ENCODE measurements at regions not wholly inside any gene's neighbourhood (a gene's known extent, or its start where the extent isn't known, plus 50 kb on each side); places are given as distances from the start of the nearest gene placed in this dataset.

- TF ChIP-seq, protein P1, sequence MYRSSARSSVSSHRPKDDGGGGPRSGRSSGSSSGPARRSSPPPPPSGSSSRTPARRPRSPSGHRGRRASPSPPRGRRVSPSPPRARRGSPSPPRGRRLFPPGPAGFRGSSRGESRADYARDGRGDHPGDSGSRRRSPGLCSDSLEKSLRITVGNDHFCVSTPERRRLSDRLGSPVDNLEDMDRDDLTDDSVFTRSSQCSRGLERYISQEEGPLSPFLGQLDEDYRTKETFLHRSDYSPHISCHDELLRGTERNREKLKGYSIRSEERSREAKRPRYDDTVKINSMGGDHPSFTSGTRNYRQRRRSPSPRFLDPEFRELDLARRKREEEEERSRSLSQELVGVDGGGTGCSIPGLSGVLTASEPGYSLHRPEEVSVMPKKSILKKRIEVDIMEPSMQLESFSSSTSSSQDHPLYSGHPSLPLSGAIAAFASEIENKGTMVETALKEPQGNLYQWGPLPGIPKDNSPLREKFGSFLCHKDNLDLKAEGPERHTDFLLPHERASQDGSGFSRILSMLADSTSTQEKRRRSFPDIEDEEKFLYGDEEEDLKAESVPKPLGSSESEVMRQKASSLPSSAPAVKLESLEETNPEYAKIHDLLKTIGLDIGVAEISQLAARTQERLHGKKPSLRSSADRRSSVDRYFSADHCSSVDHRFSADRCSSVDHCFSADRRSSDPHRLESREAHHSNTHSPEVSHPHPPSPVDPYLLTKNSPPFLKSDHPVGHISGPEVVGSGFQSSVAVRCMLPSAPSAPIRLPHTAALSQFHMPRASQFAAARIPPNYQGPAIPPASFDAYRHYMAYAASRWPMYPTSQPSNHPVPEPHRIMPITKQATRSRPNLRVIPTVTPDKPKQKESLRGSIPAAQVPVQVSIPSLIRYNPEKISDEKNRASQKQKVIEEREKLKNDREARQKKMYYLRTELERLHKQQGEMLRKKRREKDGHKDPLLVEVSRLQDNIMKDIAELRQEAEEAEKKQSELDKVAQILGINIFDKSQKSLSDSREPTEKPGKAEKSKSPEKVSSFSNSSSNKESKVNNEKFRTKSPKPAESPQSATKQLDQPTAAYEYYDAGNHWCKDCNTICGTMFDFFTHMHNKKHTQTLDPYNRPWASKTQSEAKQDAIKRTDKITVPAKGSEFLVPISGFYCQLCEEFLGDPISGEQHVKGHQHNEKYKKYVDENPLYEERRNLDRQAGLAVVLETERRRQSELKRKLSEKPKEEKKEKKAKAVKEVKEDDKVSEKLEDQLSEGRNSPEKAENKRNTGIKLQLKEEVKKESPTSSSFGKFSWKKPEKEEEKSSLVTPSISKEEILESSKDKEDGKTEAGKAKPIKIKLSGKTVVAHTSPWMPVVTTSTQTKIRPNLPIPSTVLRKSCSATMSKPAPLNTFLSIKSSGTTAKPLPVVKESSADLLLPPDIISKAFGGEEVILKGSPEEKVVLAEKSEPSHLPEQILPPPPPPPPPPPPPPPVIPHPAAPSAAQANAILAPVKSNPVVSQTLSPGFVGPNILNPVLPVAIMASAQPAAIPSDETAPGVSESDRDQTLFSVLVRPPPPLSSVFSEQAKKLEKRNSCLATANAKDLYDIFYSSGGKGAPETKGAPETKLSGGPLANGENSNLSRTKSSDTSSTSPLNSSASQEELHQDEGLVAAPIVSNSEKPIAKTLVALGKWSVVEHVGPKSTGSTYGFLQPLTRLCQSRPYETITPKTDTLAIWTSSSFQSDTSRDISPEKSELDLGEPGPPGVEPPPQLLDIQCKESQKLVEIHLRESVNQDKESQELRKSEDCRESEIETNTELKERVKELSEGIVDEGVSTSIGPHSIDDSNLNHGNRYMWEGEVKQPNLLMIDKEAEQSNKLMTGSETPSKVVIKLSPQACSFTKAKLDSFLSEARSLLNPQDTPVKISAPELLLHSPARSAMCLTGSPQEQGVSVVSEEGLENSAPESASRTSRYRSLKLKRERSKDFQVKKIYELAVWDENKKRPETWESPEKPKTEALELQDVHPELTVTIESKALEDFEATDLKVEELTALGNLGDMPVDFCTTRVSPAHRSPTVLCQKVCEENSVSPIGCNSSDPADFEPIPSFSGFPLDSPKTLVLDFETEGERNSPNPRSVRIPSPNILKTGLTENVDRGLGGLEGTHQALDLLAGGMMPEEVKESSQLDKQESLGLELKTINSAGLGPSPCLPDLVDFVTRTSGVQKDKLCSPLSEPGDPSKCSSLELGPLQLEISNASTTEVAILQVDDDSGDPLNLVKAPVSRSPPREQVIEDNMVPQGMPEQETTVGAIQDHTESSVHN (IDR thresholded peaks at IDR 0.05; ENCODE audit: borderline replicate concordance in 1 of 2, low read depth in 1 of 2): no peak
- TF ChIP-seq, protein P2, sequence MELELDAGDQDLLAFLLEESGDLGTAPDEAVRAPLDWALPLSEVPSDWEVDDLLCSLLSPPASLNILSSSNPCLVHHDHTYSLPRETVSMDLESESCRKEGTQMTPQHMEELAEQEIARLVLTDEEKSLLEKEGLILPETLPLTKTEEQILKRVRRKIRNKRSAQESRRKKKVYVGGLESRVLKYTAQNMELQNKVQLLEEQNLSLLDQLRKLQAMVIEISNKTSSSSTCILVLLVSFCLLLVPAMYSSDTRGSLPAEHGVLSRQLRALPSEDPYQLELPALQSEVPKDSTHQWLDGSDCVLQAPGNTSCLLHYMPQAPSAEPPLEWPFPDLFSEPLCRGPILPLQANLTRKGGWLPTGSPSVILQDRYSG (tag; conservative IDR thresholded peaks at IDR 0.05; ENCODE audit: low read depth): no peak
- TF ChIP-seq SAFB2 (IDR thresholded peaks at IDR 0.05; ENCODE audit: borderline replicate concordance, low read depth, low read length, severe bottlenecking): no peak
- TF ChIP-seq HMGN3 (IDR thresholded peaks at IDR 0.05; ENCODE audit: borderline replicate concordance, extremely low read depth, insufficient read length, low read depth, low read length): peak; percentile 22
- no peak for TF ChIP-seq IRF2 (CRISPR knock-in tag; IDR thresholded peaks at IDR 0.05)
- peak in 1 of 2 experiments; percentile 74; a peak in 1 of 4 replicates for TF ChIP-seq ARNT (IDR thresholded peaks at IDR 0.05)
- peak; percentile 84 for TF ChIP-seq EP300 (IDR thresholded peaks at IDR 0.05; ENCODE audit: low read length)
- TF ChIP-seq NFIC (IDR thresholded peaks at IDR 0.05): peak; percentile 80
- TF ChIP-seq STAT5A (IDR thresholded peaks at IDR 0.05; ENCODE audit: borderline replicate concordance, low read length): peak; percentile 81
- TF ChIP-seq ZNF561 (CRISPR knock-in tag; conservative IDR thresholded peaks at IDR 0.05): no peak
- no peak for TF ChIP-seq DNMT1 (IDR thresholded peaks at IDR 0.05)
- TF ChIP-seq, protein P3, sequence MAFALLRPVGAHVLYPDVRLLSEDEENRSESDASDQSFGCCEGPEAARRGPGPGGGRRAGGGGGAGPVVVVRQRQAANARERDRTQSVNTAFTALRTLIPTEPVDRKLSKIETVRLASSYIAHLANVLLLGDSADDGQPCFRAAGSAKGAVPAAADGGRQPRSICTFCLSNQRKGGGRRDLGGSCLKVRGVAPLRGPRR (CRISPR knock-in tag; IDR thresholded peaks at IDR 0.05): no peak
- TF ChIP-seq TAL1 (IDR thresholded peaks at IDR 0.05): peak; percentile 97
- no peak for TF ChIP-seq ZNF354B (CRISPR knock-in tag; IDR thresholded peaks at IDR 0.05)
- TF ChIP-seq ZNF518B (CRISPR knock-in tag; IDR thresholded peaks at IDR 0.05): no peak
- no peak for TF ChIP-seq SP1 (CRISPR knock-in tag; IDR thresholded peaks at IDR 0.05)
- peak; percentile 88 for TF ChIP-seq SMARCA4 (IDR thresholded peaks at IDR 0.05)
- TF ChIP-seq KLF16 (IDR thresholded peaks at IDR 0.05): peak; percentile 89
These were observed 392.0 kb upstream of the RORA start (continued) for GRCh38 chr15:61621146-61621545.

Data from K562 (cell line).